Neural cell (in vitro differentiated cells): ENCODE measurements at regions not wholly inside any gene's neighbourhood (a gene's known extent, or its start where the extent isn't known, plus 50 kb on each side); places are given as distances from the start of the nearest gene placed in this dataset.

Experiments used
- H2AFZ ChIP-seq: fragments of 200-600, 300-800 bp; sonication (generic), shearing (Covaris generic); 2 replicates; pipeline ENCODE4 v1.6.0; 2014; ENCODE audit warnings: low read depth, mild to moderate bottlenecking, antibody characterized with exemption, low read length, moderate library complexity
- H3F3A ChIP-seq: fragments of 200-600 bp; shearing (Covaris generic); 2 replicates; pipeline ENCODE4 v1.6.1; 2016; ENCODE audit warnings: mild to moderate bottlenecking, moderate library complexity, mixed read lengths, antibody characterized with exemption, low read length; ENCODE audit not compliant: insufficient read depth, poor library complexity, severe bottlenecking
- H3K27ac ChIP-seq: fragments of 200-600, 300-800 bp; sonication (generic), shearing (Covaris generic); 2 replicates; pipeline ENCODE4 v1.5.1; 2014; ENCODE audit warnings: mild to moderate bottlenecking, low read length, moderate library complexity
- H3K27me3 ChIP-seq: fragments of 300-800, 200-600 bp; sonication (generic), shearing (Covaris generic); 2 replicates; pipeline ENCODE4 v1.6.0; 2014; ENCODE audit warnings: mild to moderate bottlenecking, low read depth, low read length, moderate library complexity; ENCODE audit not compliant: insufficient read depth
- H3K36me3 ChIP-seq: fragments of 300-800, 200-600 bp; sonication (generic), shearing (Covaris generic); 2 replicates; pipeline ENCODE4 v1.5.1; 2014; ENCODE audit warnings: mild to moderate bottlenecking, antibody characterized with exemption, low read length, moderate library complexity; ENCODE audit not compliant: insufficient read depth
- H3K4me2 ChIP-seq: fragments of 300-800, 200-600 bp; sonication (generic), shearing (Covaris generic); 2 replicates; pipeline ENCODE4 v1.6.0; 2014; ENCODE audit warnings: mild to moderate bottlenecking, low read length
- H3K4me3 ChIP-seq: fragments of 300-800, 200-600 bp; sonication (generic), shearing (Covaris generic); 2 replicates; pipeline ENCODE4 v1.5.1; 2014; ENCODE audit warnings: mild to moderate bottlenecking, low read length, moderate library complexity
- H3K79me2 ChIP-seq: fragments of 200-600 bp; shearing (Covaris generic); replicated peaks from 2 replicates; pipeline ENCODE4 v1.6.0; 2014; ENCODE audit warnings: mild to moderate bottlenecking, low read length, moderate library complexity; ENCODE audit not compliant: insufficient read depth
- H3K9ac ChIP-seq: fragments of 300-800, 200-600 bp; sonication (generic), shearing (Covaris generic); 2 replicates; pipeline ENCODE4 v1.6.1; 2016; ENCODE audit warnings: mild to moderate bottlenecking, low read length, mixed read lengths
- H3K9me2 ChIP-seq: fragments of 200-600 bp; shearing (Covaris generic); 2 replicates; pipeline ENCODE4 v1.6.1; 2016; ENCODE audit warnings: mild to moderate bottlenecking, low read length, mixed read lengths; ENCODE audit not compliant: insufficient read depth
- H3K9me3 ChIP-seq: fragments of 200-600, 300-800 bp; sonication (generic), shearing (Covaris generic); 2 replicates; pipeline ENCODE4 v1.6.1; 2016; ENCODE audit warnings: mild to moderate bottlenecking, mixed run types, low read length, moderate library complexity, mixed read lengths
- H4K20me1 ChIP-seq: fragments of 200-600 bp; shearing (Covaris generic); 2 replicates; pipeline ENCODE4 v1.6.1; 2016; ENCODE audit warnings: mild to moderate bottlenecking, mixed run types; ENCODE audit not compliant: insufficient read depth
- CTCF ChIP-seq: fragments of 450-650 bp; IDR thresholded peaks from 2 replicates; pipeline ENCODE4 v1.5.1; 2014; ENCODE audit warnings: antibody characterized with exemption, mild to moderate bottlenecking, moderate library complexity; ENCODE audit not compliant: poor library complexity, severe bottlenecking
- EP300 ChIP-seq: fragments of 450-650 bp; conservative IDR thresholded peaks from 2 replicates; pipeline ENCODE4 v1.6.1; 2014; ENCODE audit warnings: antibody characterized with exemption, mild to moderate bottlenecking, moderate library complexity; ENCODE audit not compliant: poor library complexity, severe bottlenecking
- EZH2 ChIP-seq: fragments of 200-600, 300-800 bp; shearing (Covaris generic), sonication (generic); IDR thresholded peaks from 2 replicates; pipeline ENCODE4 v1.6.1; 2014; ENCODE audit warnings: antibody characterized with exemption, low read length, borderline replicate concordance, mild to moderate bottlenecking; ENCODE audit not compliant: insufficient read depth, poor library complexity, severe bottlenecking
- MXI1 ChIP-seq: fragments of 450-650 bp; conservative IDR thresholded peaks from 2 replicates; pipeline ENCODE4 v1.6.1; 2014; ENCODE audit warnings: antibody characterized with exemption, mild to moderate bottlenecking; ENCODE audit not compliant: poor library complexity, severe bottlenecking
- POLR2AphosphoS5 ChIP-seq: IDR thresholded peaks from 2 replicates; pipeline ENCODE4 v1.6.1; 2012
- RAD21 ChIP-seq: fragments of 450-650 bp; conservative IDR thresholded peaks from 2 replicates; pipeline ENCODE4 v1.6.1; 2014; ENCODE audit warnings: antibody characterized with exemption, mild to moderate bottlenecking, moderate library complexity
- REST ChIP-seq: IDR thresholded peaks from 2 replicates; pipeline ENCODE4 v1.6.1; 2012; ENCODE audit warnings: borderline replicate concordance
- SMC3 ChIP-seq: fragments of 450-650 bp; conservative IDR thresholded peaks from 2 replicates; pipeline ENCODE4 v1.6.1; 2014; ENCODE audit warnings: antibody characterized with exemption, mild to moderate bottlenecking, moderate library complexity; ENCODE audit not compliant: poor library complexity
- TAF1 ChIP-seq: IDR thresholded peaks from 2 replicates; pipeline ENCODE4 v1.6.1; 2012; ENCODE audit warnings: low read depth

GRCh38 chr21:39094087-39094780, 89.0 kb downstream of the PSMG1 start:
- Histone ChIP-seq H3K36me3 (no peaks in the 10 kb centered on the region), H3K9me2 (no peaks in the 10 kb centered on the region), H3K27ac (no peak overlapping the region), H3K4me3 (no peak overlapping the region), H3K9me3 (no peaks in the 10 kb centered on the region), H4K20me1 (no peaks in the 10 kb centered on the region), H3K27me3 (no peaks in the 10 kb centered on the region), H3K79me2 (no peaks in the 10 kb centered on the region), H3K9ac (no peak overlapping the region), H3F3A (no peaks in the 10 kb centered on the region), H2AFZ (no peak overlapping the region), H3K4me2 (no peak overlapping the region)
- TF ChIP-seq TAF1 (no peak), MXI1 (no peak), CTCF (no peak), REST (no peak), POLR2AphosphoS5 (no peak), EZH2 (no peak), SMC3 (no peak), EP300 (no peak), RAD21 (no peak)

GRCh38 chr21:39093526-39093925, 89.7 kb downstream of the PSMG1 start:
- no peaks in the 10 kb centered on the region for H3K79me2 ChIP-seq
- no peaks in the 10 kb centered on the region for H4K20me1 ChIP-seq
- no peak overlapping the region for H2AFZ ChIP-seq
- H3K27ac ChIP-seq = no peak overlapping the region
- no peaks in the 10 kb centered on the region for H3K27me3 ChIP-seq
- H3K9me3 ChIP-seq = no peaks in the 10 kb centered on the region
- no peak overlapping the region for H3K9ac ChIP-seq
- H3K4me3 ChIP-seq = no peak overlapping the region
- no peak overlapping the region for H3K4me2 ChIP-seq
- TF ChIP-seq SMC3 (no peak), TAF1 (no peak), POLR2AphosphoS5 (no peak), MXI1 (no peak), EP300 (no peak), CTCF (no peak), EZH2 (no peak), RAD21 (no peak), REST (no peak)
- H3F3A ChIP-seq = no peaks in the 10 kb centered on the region
- no peaks in the 10 kb centered on the region for H3K36me3 ChIP-seq
- no peaks in the 10 kb centered on the region for H3K9me2 ChIP-seq
